HG03139 (cell line): ENCODE measurements at regions not wholly inside any gene's neighbourhood (a gene's known extent, or its start where the extent isn't known, plus 50 kb on each side); places are given as distances from the start of the nearest gene placed in this dataset.

ENCODE experiments used
- ATAC-seq: cut with Tn5 transposase; IDR thresholded peaks from one replicate; pipeline ENCODE4 v1.9.1; 2021; ENCODE audit not compliant: unreplicated experiment

- no peak for ATAC-seq
Observed at GRCh38 chr5:173826086-173826427, 62.1 kb upstream of the CPEB4 start.

GRCh38 chr5:173826428-173827350 is 61.5 kb upstream of the CPEB4 start:
- no peak for ATAC-seq

DNA sequence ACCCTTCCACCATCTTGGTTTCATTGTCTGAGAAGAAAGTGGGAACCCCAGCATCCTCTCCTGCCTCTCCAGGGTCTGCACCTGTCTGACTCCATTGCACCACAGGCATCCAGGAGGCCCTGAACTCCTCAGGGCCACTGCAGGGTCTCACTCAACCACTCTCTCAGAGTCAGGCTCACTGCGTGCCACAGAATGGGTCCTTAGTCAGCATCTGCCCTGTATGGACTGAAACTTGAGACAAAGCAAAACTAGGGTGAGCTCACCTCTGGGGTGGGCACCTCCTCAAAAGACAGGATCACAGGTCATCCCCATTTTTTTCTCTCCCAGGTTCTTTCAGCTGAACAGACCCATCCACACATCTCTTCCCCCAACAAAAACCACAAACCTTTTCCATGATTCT is 59.2 kb upstream of the CPEB4 start:
- no peak for ATAC-seq

DNA sequence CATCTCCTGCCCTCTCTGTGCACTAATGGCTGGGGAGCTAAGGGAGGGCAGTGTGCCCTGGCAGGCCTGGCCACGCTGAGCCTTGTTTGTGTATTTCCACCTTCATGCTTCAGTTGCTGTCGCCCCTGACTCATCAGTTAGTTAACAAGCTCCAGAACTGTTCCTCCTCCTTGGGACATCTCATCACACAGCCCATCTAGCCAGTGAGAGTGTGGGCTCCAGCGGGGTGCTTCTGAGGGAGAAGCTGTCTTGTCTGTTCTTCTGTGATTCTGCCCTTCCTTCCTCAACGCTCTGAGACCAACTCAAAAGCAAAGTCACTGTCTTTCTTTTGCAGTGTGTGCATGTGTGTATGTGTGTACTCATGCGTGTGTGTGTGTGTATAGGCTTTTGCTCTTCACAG is 58.3 kb upstream of the CPEB4 start:
- ATAC-seq = peak; percentile 37

GRCh38 chr5:173830421-173830820 is 57.7 kb upstream of the CPEB4 start:
- ATAC-seq = no peak

GRCh38 chr5:173831196-173831914 is 56.8 kb upstream of the CPEB4 start:
- no peak for ATAC-seq

DNA sequence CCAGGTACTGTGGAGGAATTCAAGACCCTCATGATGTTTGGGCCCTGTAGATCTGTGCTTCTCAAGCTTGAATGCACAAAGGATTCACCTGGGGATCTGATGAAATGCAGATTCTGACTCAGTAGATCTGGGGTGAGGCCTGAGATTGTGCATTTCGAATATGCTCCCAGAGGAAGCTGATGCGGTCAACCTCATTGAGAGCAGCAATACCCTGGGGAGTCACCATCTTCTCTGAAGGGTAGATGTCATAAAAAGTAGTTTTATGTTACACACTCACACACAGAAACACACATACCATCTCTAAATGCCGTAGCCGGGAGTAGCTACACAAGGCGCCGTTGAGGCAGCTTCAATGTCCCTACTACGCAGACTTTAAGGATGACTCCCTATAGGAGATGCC is 55.8 kb upstream of the CPEB4 start:
- peak; percentile 47 for ATAC-seq

GRCh38 chr5:173833196-173833985 is 54.8 kb upstream of the CPEB4 start:
- no peak for ATAC-seq

- no peak for ATAC-seq
Observed at GRCh38 chr5:173834071-173834771, 53.9 kb upstream of the CPEB4 start.

GRCh38 chr5:173835131-173835530 is 53.0 kb upstream of the CPEB4 start:
- ATAC-seq = no peak

- no peak for ATAC-seq
Observed at GRCh38 chr5:173835661-173836060, 52.5 kb upstream of the CPEB4 start.

- ATAC-seq = no peak
Observed at GRCh38 chr5:173837654-173838053, 50.5 kb upstream of the CPEB4 start.
